ENCODE measurements at regions not wholly inside any gene's neighbourhood (a gene's known extent, or its start where the extent isn't known, plus 50 kb on each side); places are given as distances from the start of the nearest gene placed in this dataset.

DNA sequence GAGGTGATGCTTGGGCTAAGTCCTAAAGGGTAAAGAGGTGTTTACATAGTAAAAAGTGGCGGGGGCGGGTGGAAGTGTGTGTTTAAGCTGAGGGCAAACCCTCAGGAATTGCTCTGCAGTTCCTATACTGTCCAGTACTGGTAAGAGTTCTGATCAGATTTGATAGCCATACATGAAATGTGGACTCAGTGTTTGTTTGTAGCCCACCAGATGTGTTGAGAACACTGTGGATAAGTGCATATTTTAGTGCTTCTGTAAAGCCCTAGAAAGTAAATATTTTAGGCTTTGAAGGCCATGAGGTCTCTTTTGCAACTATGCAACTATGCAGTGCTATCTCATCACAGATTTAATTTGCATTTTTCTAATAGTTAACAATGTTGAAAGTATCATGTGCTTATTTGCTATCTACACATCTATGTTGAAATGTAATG is 80.7 kb upstream of the EOLA2 start:
- TF ChIP-seq, protein P1, sequence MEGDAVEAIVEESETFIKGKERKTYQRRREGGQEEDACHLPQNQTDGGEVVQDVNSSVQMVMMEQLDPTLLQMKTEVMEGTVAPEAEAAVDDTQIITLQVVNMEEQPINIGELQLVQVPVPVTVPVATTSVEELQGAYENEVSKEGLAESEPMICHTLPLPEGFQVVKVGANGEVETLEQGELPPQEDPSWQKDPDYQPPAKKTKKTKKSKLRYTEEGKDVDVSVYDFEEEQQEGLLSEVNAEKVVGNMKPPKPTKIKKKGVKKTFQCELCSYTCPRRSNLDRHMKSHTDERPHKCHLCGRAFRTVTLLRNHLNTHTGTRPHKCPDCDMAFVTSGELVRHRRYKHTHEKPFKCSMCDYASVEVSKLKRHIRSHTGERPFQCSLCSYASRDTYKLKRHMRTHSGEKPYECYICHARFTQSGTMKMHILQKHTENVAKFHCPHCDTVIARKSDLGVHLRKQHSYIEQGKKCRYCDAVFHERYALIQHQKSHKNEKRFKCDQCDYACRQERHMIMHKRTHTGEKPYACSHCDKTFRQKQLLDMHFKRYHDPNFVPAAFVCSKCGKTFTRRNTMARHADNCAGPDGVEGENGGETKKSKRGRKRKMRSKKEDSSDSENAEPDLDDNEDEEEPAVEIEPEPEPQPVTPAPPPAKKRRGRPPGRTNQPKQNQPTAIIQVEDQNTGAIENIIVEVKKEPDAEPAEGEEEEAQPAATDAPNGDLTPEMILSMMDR (IDR thresholded peaks at IDR 0.05) = no peak
- no peak for TF ChIP-seq POLR2A (IDR thresholded peaks at IDR 0.05)
